HG02885 (cell line): ENCODE measurements at regions not wholly inside any gene's neighbourhood (a gene's known extent, or its start where the extent isn't known, plus 50 kb on each side); places are given as distances from the start of the nearest gene placed in this dataset.
"Not testable (repeated sequence)": the region's sequence is repeated elsewhere in the genome, so short reads cannot be mapped to it uniquely, and the experiment has no call there.

Experiments used
- ATAC-seq: cut with Tn5 transposase; IDR thresholded peaks from one replicate; pipeline ENCODE4 v1.9.1; 2021; ENCODE audit warnings: mild to moderate bottlenecking; ENCODE audit not compliant: unreplicated experiment, poor library complexity

GRCh38 chr2:58714238-58714637, 473.1 kb upstream of the FANCL start:
- no peak for ATAC-seq

GRCh38 chr2:58710795-58711279, 469.7 kb upstream of the FANCL start:
- no peak for ATAC-seq

GRCh38 chr2:58709687-58710354, 468.7 kb upstream of the FANCL start:
- no peak for ATAC-seq

- no peak for ATAC-seq
These were observed 468.1 kb upstream of the FANCL start for GRCh38 chr2:58709274-58709673.

- ATAC-seq: no peak
These were observed 467.4 kb upstream of the FANCL start for GRCh38 chr2:58708565-58708964.

- ATAC-seq: peak; percentile 37
These were observed 461.3 kb upstream of the FANCL start for GRCh38 chr2:58702302-58702885.

GRCh38 chr2:58701688-58702301, 460.7 kb upstream of the FANCL start:
- no peak for ATAC-seq

GRCh38 chr2:58700591-58700990, 459.5 kb upstream of the FANCL start:
- no peak for ATAC-seq

- ATAC-seq: no peak
These were observed 458.3 kb upstream of the FANCL start for GRCh38 chr2:58699411-58699810.

GRCh38 chr2:58698620-58699019, 457.5 kb upstream of the FANCL start:
- ATAC-seq: no peak

GRCh38 chr2:58694114-58694513, 453.0 kb upstream of the FANCL start:
- not testable (repeated sequence) for ATAC-seq

GRCh38 chr2:58691041-58691440, 449.9 kb upstream of the FANCL start:
- ATAC-seq: not testable (repeated sequence)

GRCh38 chr2:58688813-58689212, 447.7 kb upstream of the FANCL start:
- no peak for ATAC-seq

GRCh38 chr2:58686776-58687175, 445.7 kb upstream of the FANCL start:
- ATAC-seq: peak; percentile 52

GRCh38 chr2:58680755-58681310, 439.7 kb upstream of the FANCL start:
- no peak for ATAC-seq

- no peak for ATAC-seq
These were observed 436.6 kb upstream of the FANCL start for GRCh38 chr2:58677748-58678147.

- no peak for ATAC-seq
These were observed 430.6 kb upstream of the FANCL start for GRCh38 chr2:58671675-58672074.

- no peak for ATAC-seq
These were observed 428.9 kb upstream of the FANCL start for GRCh38 chr2:58669998-58670397.

- no peak for ATAC-seq
These were observed 426.1 kb upstream of the FANCL start for GRCh38 chr2:58667137-58667774.

- ATAC-seq: no peak
These were observed 425.3 kb upstream of the FANCL start for GRCh38 chr2:58666323-58666970.
